GM19239 (cell line): ENCODE measurements at regions not wholly inside any gene's neighbourhood (a gene's known extent, or its start where the extent isn't known, plus 50 kb on each side); places are given as distances from the start of the nearest gene placed in this dataset.
"Not testable (repeated sequence)": the region's sequence is repeated elsewhere in the genome, so short reads cannot be mapped to it uniquely, and the experiment has no call there.

Source experiments
- DNase-seq: peaks from one replicate; pipeline ENCODE4 v3.0.0; 2011; ENCODE audit warnings: low spot score; ENCODE audit not compliant: insufficient read length
- FAIRE-seq: peaks from 2 replicates; lab custom pipeline; 2011; peaks lifted over from hg19 to GRCh38; lab: Jason Lieb, UNC

- FAIRE-seq: no peak
- no peak for DNase-seq
These were observed 51.1 kb upstream of the NUDT6 start for GRCh38 chr4:122973465-122973864.

GRCh38 chr4:122976111-122976510, 53.7 kb upstream of the NUDT6 start:
- DNase-seq (no peak), FAIRE-seq (no peak)

- FAIRE-seq (no peak), DNase-seq (no peak)
These were observed 54.7 kb upstream of the NUDT6 start for GRCh38 chr4:122977103-122977502.

- DNase-seq (no peak), FAIRE-seq (no peak)
These were observed 55.7 kb upstream of the NUDT6 start for GRCh38 chr4:122978109-122978508.

GRCh38 chr4:122978789-122979188, 56.4 kb upstream of the NUDT6 start:
- no peak for FAIRE-seq
- DNase-seq: no peak

GRCh38 chr4:122980860-122981259, 58.5 kb upstream of the NUDT6 start:
- FAIRE-seq: no peak

GRCh38 chr4:122988696-122989095, 66.3 kb upstream of the NUDT6 start:
- no peak for FAIRE-seq
- no peak for DNase-seq

More at GRCh38 chr4:122980860-122981259, 58.5 kb upstream of the NUDT6 start:
- DNase-seq: no peak

GRCh38 chr4:122990891-122991290, 68.5 kb upstream of the NUDT6 start:
- FAIRE-seq (no peak), DNase-seq (no peak)

- no peak for FAIRE-seq
- no peak for DNase-seq
These were observed 69.7 kb upstream of the NUDT6 start for GRCh38 chr4:122992057-122992456.

GRCh38 chr4:122992641-122993040, 70.2 kb upstream of the NUDT6 start:
- FAIRE-seq (no peak), DNase-seq (no peak)

- no peak for FAIRE-seq
- DNase-seq: no peak
These were observed 74.0 kb upstream of the NUDT6 start for GRCh38 chr4:122996350-122996749.

- no peak for DNase-seq
These were observed 75.2 kb upstream of the NUDT6 start for GRCh38 chr4:122997463-122998101.

GRCh38 chr4:123004079-123004478, 81.7 kb upstream of the NUDT6 start:
- not testable (repeated sequence) for DNase-seq, FAIRE-seq

More at GRCh38 chr4:122997463-122998101, 75.2 kb upstream of the NUDT6 start:
- peak; percentile 35 for FAIRE-seq

- DNase-seq, FAIRE-seq: not testable (repeated sequence)
These were observed 82.7 kb upstream of the NUDT6 start for GRCh38 chr4:123005126-123005525.

GRCh38 chr4:123007679-123008078, 85.3 kb upstream of the NUDT6 start:
- DNase-seq: no peak
- no peak for FAIRE-seq

- FAIRE-seq, DNase-seq: not testable (repeated sequence)
These were observed 90.0 kb upstream of the NUDT6 start for GRCh38 chr4:123012416-123012815.

- FAIRE-seq (no peak), DNase-seq (no peak)
These were observed 91.6 kb upstream of the NUDT6 start for GRCh38 chr4:123014038-123014437.

GRCh38 chr4:123017078-123017477, 94.7 kb upstream of the NUDT6 start:
- no peak for DNase-seq
- no peak for FAIRE-seq

GRCh38 chr4:123017636-123018395, 95.4 kb upstream of the NUDT6 start:
- FAIRE-seq (no peak), DNase-seq (no peak)

GRCh38 chr4:123018396-123018775, 96.0 kb upstream of the NUDT6 start:
- DNase-seq: no peak
- FAIRE-seq: no peak

GRCh38 chr4:123020285-123020684, 97.9 kb upstream of the NUDT6 start:
- no peak for FAIRE-seq
- no peak for DNase-seq

GRCh38 chr4:123023647-123024046, 101.2 kb upstream of the NUDT6 start:
- DNase-seq (no peak), FAIRE-seq (no peak)
